ENCODE measurements at regions not wholly inside any gene's neighbourhood (a gene's known extent, or its start where the extent isn't known, plus 50 kb on each side); places are given as distances from the start of the nearest gene placed in this dataset.

DNA sequence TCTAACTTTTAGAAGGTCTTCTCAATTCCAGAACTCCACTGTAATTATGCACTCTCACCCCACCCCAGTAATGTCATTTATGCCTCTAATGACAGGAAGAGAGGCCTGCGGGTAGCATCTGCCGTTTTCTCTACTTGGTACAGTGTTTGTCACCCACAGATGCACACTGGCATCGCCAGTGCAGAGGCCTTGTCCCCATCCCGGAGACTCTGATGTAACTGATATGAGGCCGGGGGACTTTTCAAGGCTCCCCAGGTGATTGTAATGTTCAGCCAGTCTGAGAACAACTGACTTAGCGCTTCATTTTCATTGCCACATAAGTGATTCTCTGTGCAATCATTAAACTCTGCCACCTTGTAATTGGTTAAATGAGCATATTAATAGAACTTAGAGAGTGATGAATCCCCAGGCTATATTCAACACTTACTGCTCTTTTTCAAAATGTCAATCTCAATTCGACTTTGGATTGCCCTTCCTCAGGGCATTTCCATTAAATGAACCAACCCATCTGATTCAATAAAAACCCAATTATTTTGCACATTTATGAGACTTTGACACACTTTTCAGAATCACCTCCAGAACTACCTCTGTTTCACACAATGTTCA, 113.2 kb downstream of the HERPUD2 start:
- H4K20me1 ChIP-seq (ENCODE audit: insufficient read depth, low read length): no peaks in the 10 kb centered on the region
- H3K36me3 ChIP-seq (ENCODE audit: insufficient read depth, low read length): no peaks in the 10 kb centered on the region
- H3K27ac ChIP-seq (ENCODE audit: low read depth, low read length): no peak overlapping the region
- no peaks in the 10 kb centered on the region for H3K79me2 ChIP-seq (ENCODE audit: insufficient read depth, low read length)
- no peaks in the 10 kb centered on the region for H3K4me1 ChIP-seq (ENCODE audit: insufficient read depth, low read length)
- H3K4me3 Mint-ChIP-seq (ENCODE audit: unreplicated experiment): no peak overlapping the region
- H3K27ac Mint-ChIP-seq (ENCODE audit: unreplicated experiment): no peak overlapping the region
- no peak for FAIRE-seq
- no peaks in the 10 kb centered on the region for H3K36me3 Mint-ChIP-seq (ENCODE audit: low read depth, unreplicated experiment)
- TF ChIP-seq, protein P1, sequence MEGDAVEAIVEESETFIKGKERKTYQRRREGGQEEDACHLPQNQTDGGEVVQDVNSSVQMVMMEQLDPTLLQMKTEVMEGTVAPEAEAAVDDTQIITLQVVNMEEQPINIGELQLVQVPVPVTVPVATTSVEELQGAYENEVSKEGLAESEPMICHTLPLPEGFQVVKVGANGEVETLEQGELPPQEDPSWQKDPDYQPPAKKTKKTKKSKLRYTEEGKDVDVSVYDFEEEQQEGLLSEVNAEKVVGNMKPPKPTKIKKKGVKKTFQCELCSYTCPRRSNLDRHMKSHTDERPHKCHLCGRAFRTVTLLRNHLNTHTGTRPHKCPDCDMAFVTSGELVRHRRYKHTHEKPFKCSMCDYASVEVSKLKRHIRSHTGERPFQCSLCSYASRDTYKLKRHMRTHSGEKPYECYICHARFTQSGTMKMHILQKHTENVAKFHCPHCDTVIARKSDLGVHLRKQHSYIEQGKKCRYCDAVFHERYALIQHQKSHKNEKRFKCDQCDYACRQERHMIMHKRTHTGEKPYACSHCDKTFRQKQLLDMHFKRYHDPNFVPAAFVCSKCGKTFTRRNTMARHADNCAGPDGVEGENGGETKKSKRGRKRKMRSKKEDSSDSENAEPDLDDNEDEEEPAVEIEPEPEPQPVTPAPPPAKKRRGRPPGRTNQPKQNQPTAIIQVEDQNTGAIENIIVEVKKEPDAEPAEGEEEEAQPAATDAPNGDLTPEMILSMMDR (IDR thresholded peaks at IDR 0.05; ENCODE audit: insufficient read depth, low read depth, low read length): no peak
- TF ChIP-seq EZH2 (IDR thresholded peaks at IDR 0.05; ENCODE audit: insufficient read depth, low read length): no peak
- H3K9me3 Mint-ChIP-seq (ENCODE audit: unreplicated experiment): peaks cover 2% of the 10 kb centered on the region
- no peaks in the 10 kb centered on the region for H3K9me3 ChIP-seq (ENCODE audit: insufficient read depth, low read depth, low read length)
- no peak overlapping the region for H3K4me2 ChIP-seq (ENCODE audit: low read length)
- H3K27me3 ChIP-seq (ENCODE audit: insufficient read depth, low read length): no peaks in the 10 kb centered on the region
- no peak overlapping the region for H3K4me3 ChIP-seq (ENCODE audit: insufficient read depth, low read depth, low read length)
- H3K9ac ChIP-seq (ENCODE audit: low read length): no peak overlapping the region
- H3K4me1 Mint-ChIP-seq (ENCODE audit: low read depth, unreplicated experiment): peaks cover 3% of the 10 kb centered on the region
- peaks cover 3% of the 10 kb centered on the region for H3K27me3 Mint-ChIP-seq (ENCODE audit: low read depth, unreplicated experiment)
- DNase-seq (ENCODE audit: low read depth): no peak
- no peak overlapping the region for H2AFZ ChIP-seq (ENCODE audit: low read depth, low read length)

DNA sequence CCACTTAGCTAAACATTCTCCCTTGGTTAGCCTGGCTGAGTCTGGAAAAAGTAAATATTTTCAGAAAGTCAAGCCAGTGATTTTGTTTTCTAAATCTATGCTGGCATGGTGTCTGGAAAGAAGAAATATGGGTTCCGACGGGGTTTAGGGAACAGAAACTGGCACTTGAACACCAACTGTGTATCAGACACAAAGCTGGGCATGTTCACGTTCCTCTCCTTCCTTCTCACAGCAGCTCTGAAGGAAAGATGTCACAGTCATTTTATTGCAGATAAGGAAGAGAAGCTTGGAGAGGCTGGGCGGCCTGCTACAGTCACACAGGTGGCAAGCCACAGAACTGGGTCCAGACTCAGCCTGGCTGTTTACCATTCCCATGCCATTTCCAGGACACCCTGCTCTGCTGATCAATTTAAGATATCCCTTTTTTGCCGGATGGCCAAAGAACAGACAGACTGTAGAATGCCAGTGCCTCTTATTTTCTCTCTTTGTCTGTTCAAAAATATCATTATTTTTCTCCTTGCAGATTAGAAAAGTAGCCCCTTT, 118.8 kb downstream of the HERPUD2 start:
- Mint-ChIP-seq H3K9me3 (ENCODE audit: unreplicated experiment) (peaks cover 6% of the 10 kb centered on the region), H3K27ac (ENCODE audit: unreplicated experiment) (no peak overlapping the region), H3K4me3 (ENCODE audit: unreplicated experiment) (no peak overlapping the region), H3K36me3 (ENCODE audit: low read depth, unreplicated experiment) (no peaks in the 10 kb centered on the region), H3K4me1 (ENCODE audit: low read depth, unreplicated experiment) (peaks cover 3% of the 10 kb centered on the region), H3K27me3 (ENCODE audit: low read depth, unreplicated experiment) (peaks cover 8% of the 10 kb centered on the region)
- Histone ChIP-seq H3K36me3 (ENCODE audit: insufficient read depth, low read length) (no peaks in the 10 kb centered on the region), H3K27ac (ENCODE audit: low read depth, low read length) (no peak overlapping the region), H3K4me2 (ENCODE audit: low read length) (no peak overlapping the region), H3K4me3 (ENCODE audit: insufficient read depth, low read depth, low read length) (no peak overlapping the region), H3K9me3 (ENCODE audit: insufficient read depth, low read depth, low read length) (no peaks in the 10 kb centered on the region), H3K4me1 (ENCODE audit: insufficient read depth, low read length) (no peaks in the 10 kb centered on the region), H4K20me1 (ENCODE audit: insufficient read depth, low read length) (no peaks in the 10 kb centered on the region), H3K9ac (ENCODE audit: low read length) (no peak overlapping the region), H2AFZ (ENCODE audit: low read depth, low read length) (no peak overlapping the region), H3K79me2 (ENCODE audit: insufficient read depth, low read length) (no peaks in the 10 kb centered on the region), H3K27me3 (ENCODE audit: insufficient read depth, low read length) (no peaks in the 10 kb centered on the region)
- TF ChIP-seq, protein P1 (IDR thresholded peaks at IDR 0.05; ENCODE audit: insufficient read depth, low read depth, low read length): no peak
- no peak for TF ChIP-seq EZH2 (IDR thresholded peaks at IDR 0.05; ENCODE audit: insufficient read depth, low read length)
- FAIRE-seq: no peak
- DNase-seq (ENCODE audit: low read depth): no peak

DNA sequence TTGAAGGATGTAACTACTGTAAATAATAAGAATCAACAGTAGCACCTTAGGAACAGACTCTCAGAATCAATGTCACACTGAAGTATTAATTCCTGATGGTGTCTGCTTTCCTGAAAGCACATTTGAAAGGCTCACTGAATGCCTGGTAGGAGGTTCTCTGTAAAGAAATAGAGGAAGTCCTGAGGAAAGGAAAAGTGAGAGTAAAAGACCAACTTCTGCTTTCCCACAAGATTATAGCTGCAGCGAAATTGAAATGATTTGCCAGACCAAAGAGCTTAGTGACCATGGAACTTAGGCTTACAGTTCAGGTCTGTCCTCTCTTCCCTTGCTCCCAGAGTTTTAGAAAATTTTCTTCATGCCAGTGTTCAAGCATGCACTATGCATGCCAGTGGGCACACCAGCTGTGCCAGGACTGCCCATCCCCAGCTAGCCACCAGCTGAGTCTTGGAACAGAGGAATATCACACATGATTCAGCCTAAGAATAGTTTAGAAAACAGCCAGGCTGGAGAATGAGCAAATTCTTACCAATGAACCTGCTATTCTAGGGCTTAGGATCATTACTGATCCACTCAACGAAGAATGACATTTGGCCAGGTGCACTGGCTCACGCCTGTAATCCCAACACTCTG, 123.2 kb downstream of the HERPUD2 start:
- H3K27ac Mint-ChIP-seq (ENCODE audit: unreplicated experiment): no peak overlapping the region
- no peak for FAIRE-seq

More for the DNA sequence above, 123.2 kb downstream of the HERPUD2 start:
- Histone ChIP-seq H3K4me3 (ENCODE audit: insufficient read depth, low read depth, low read length) (no peak overlapping the region), H3K4me1 (ENCODE audit: insufficient read depth, low read length) (no peaks in the 10 kb centered on the region), H3K79me2 (ENCODE audit: insufficient read depth, low read length) (no peaks in the 10 kb centered on the region), H3K27me3 (ENCODE audit: insufficient read depth, low read length) (no peaks in the 10 kb centered on the region), H3K27ac (ENCODE audit: low read depth, low read length) (no peak overlapping the region), H3K9ac (ENCODE audit: low read length) (no peak overlapping the region), H2AFZ (ENCODE audit: low read depth, low read length) (no peak overlapping the region), H3K36me3 (ENCODE audit: insufficient read depth, low read length) (no peaks in the 10 kb centered on the region), H3K4me2 (ENCODE audit: low read length) (no peak overlapping the region), H3K9me3 (ENCODE audit: insufficient read depth, low read depth, low read length) (no peaks in the 10 kb centered on the region), H4K20me1 (ENCODE audit: insufficient read depth, low read length) (no peaks in the 10 kb centered on the region)
- TF ChIP-seq, protein P1 (IDR thresholded peaks at IDR 0.05; ENCODE audit: insufficient read depth, low read depth, low read length): no peak
- no peak for TF ChIP-seq EZH2 (IDR thresholded peaks at IDR 0.05; ENCODE audit: insufficient read depth, low read length)
- no peak overlapping the region for H3K4me3 Mint-ChIP-seq (ENCODE audit: unreplicated experiment)
- H3K27me3 Mint-ChIP-seq (ENCODE audit: low read depth, unreplicated experiment): peaks cover 16% of the 10 kb centered on the region
- no peaks in the 10 kb centered on the region for H3K4me1 Mint-ChIP-seq (ENCODE audit: low read depth, unreplicated experiment)
- peaks cover 8% of the 10 kb centered on the region for H3K9me3 Mint-ChIP-seq (ENCODE audit: unreplicated experiment)
- H3K36me3 Mint-ChIP-seq (ENCODE audit: low read depth, unreplicated experiment): peaks cover 2% of the 10 kb centered on the region
- no peak for DNase-seq (ENCODE audit: low read depth)
